ENCODE measurements at regions not wholly inside any gene's neighbourhood (a gene's known extent, or its start where the extent isn't known, plus 50 kb on each side); places are given as distances from the start of the nearest gene placed in this dataset.
"Not testable (repeated sequence)": the region's sequence is repeated elsewhere in the genome, so short reads cannot be mapped to it uniquely, and the experiment has no call there.

DNA sequence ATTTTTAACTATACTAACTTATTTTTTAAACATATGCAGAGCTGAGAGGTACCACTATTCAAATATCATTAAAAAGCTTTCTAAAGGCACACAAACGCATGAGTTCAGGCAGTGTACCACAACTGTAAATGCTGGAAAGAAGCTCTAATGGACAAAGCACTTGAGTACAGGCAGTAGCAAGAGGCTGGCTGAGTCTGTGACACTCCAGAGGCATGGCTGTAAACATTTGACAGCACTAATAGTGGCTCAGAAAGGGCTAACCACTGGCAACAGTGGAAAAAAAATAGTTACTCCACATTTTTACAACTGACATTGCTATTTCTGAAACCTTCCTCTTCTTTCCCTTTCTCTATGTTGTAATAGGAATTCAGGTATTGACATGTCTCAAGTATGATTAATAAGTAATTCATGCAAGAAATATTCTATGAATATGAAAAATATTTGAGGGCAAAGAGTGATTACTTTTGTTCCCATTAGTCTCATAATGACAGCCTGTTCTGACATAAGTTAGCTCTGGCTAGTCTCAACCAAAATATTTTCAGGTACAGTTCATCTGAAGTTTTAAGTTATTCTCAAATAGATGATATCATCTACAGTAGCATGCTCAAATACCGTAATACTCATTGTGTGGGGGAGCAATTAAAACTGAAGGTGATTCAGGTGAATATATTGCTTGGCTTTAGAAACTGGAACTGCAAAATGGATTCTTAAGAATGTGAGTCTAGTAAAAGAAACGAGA, 324.0 kb upstream of the POT1 start:
- DNase-seq (ENCODE audit: low read depth) = no peak

DNA sequence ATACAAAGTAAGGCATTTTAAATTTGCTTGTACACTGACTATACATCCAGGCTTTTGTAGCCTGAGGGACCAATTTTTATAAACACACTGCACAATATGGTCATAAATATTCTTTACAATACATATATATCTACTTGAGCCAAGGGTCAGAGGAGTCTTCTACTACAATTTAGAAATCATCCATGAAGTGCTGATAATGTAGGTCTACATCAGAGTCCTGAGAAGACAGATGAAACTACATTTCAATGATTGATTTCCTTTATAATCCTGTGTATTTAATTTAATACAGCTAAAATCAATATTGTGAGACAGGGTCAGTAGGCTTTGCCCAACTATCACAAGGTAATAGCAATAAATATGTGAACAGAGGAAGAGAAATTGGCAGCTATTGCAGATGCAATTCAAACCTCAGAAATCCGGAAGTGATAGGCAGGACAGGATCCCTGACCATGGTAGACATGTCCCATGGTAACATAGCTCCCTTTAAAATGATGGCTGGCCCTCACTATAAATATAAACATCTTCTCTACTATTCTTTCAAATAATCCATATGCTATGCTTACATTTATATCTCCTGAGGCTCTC, 318.0 kb upstream of the POT1 start:
- no peak for DNase-seq (ENCODE audit: low read depth)

DNA sequence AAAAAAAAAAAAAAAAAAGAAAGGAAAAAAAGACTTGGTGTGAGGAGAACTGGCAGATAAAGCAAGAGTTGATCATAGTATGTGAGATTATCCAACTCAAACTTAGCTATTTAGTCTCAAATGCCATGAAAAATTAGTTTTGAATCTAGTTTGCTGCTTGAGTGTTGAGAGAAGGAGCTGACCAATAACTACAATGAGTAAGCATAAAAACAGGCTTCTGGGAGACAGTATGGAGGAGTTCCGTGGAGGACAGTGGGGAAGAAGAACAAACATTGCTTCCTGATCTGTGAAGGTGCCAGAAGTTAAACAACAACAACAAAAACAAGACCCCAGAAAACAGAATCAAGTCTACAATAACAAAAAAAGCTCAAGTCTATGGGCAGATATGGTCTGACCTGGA, 317.1 kb upstream of the POT1 start:
- DNase-seq (ENCODE audit: low read depth) = no peak

DNA sequence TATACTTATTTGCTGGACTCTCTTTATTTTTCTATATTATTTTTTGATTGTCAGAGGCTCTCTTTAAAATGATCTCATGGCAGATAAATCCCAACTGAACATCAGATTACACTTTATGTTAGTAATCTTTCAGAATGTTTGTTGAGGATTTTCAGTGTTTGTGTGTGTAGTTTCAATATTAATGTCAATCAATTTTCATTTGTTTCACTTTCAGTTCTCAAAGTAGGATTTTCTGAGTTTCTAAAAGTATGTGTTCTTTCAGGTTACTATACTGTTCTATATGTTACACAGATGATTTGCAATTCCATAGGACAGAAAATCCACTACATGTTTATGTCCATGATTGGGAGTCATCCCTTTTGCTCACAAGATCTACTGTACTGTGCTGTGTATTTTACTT, 311.9 kb upstream of the POT1 start:
- DNase-seq (ENCODE audit: low read depth) = no peak

DNA sequence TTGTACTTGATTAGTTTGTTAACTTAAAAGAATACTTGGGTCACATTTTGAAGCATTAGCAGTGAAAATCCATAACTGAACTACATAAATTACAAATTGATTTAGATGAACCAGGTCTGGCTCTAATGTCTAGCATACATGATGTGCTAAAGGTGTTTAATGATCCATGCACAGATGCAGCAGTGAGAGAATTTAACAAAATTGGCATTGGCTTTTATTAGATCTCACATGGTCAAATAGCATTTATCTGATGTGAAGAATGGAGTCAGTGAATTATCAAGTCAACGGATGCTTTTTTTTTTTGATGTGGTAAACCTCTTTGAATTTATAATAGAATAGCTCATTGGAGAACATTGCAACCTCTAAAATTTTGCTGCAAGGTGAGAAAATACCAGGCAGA, 293.0 kb upstream of the POT1 start:
- no peak for DNase-seq (ENCODE audit: low read depth)

DNA sequence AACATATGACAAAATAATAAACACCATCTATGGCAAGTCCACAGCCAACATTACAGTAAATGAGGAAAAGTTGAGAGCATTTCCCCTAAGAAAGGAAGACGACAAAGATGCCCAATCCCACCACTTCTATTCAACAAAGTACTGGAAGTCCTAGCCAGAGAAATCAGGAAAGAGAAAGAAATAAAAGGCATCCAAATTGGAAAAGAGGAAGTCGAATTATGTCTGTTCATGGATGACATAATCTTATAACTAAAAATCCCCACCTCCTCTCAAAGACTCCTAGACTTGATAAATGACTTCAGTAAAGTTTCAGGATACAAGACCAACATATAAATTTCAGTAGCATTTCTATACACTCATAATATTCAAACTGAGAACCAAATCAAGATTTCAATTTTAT, 288.5 kb upstream of the POT1 start:
- no peak for DNase-seq (ENCODE audit: low read depth)

DNA sequence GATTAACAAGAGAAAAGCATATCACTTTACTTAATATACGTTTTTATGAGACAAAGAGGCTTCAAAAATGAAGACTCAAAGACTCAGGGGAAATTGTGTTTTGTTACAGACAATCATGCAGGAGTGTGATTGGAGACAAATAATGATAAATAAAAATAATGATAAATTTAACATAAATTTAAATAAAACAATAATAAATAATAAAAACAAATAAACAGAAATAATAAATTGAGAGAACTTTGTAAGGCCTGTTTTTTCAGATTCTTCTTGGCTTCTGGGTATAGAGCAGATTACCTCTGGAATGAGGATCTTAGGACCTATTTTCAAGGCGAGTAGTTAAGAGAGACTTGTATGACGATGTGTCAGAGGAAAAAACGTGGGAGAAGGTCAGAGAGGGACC, 271.4 kb upstream of the POT1 start:
- no peak for DNase-seq (ENCODE audit: low read depth)

DNA sequence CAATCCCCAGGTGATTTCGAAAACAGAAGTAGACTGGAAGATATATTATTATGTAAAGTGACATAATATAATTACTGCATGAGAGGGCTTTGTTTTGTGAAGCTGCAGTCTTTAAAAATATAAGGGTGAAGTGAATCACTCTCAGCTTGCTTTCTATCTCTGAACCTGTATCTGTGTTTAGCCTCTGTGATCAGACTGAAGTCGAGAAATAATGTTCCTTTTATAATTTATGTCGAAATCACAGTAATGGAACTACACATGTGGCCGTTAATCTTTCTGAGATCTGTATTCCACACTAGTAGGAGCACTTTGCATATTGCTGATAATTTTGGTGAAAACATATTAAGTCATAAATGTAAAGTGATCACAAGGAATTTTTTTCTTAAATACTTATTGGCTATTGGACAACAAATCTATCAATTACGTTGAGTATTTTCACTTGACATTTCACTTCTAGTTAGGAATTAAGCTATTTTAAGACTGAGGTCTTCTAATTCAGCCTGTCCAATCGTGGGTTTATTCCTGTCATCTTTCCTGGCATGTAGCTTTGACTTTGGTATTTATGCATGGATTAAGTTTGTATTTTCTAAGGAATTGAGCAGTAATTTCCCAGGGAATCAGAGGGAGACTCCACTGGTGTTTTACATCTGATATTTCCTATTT, 268.2 kb upstream of the POT1 start:
- no peak for DNase-seq (ENCODE audit: low read depth)

DNA sequence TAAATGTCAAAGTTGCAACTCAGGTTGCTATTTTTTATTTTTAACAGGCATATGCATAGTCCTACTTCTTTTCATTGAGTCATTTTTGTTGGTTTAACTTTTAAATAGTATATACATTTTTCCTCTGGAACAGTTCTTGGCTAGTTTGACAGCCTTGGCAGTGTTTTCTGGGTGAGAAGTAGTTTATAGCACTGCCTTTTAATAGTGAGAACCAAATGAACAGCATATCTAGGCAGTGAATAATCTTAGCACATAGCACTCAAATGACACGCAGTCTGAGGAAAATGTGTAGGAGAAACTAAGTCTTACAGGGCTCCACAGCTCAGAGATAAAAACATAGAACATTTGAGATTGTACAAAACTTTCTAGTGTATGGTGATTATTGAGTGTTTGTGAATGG, 265.5 kb upstream of the POT1 start:
- DNase-seq (ENCODE audit: low read depth) = no peak

DNA sequence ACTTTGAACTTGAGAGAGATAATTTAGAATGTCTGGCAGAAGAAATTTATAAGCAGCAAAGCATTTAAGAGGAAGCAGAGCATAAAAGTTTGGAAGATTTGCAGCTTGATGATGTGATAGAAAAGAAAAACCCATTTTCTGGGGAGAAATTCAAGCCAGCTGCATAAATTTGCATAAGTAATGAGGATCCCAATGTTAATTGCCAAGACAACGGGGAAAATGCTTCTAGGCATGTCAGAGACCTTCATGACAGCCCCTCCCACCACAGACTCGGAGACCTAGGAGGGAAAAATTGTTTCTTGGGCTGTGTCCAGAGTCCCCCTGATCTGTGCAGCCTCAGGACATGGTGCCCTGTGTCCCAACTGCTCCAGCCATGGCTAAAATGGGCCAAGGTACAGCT, 263.6 kb upstream of the POT1 start:
- no peak for DNase-seq (ENCODE audit: low read depth)

DNA sequence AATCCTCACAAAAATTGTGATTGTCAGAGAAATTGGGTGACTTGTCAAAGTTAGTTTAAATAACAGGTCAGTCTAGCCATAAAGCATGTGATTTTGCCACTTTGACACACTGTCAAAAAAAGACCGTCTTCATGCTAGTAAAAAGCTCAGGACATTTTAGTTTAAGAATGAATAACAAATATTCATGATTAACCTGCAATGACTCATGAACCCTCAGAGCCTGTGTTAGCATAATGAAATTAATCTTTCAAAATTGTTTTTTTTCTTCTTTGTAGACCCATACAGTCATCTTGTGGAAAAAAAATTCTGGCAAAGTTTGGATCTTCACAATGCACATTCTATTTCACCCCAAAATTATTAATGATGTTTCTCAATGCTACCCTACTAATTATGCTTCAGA, 255.2 kb upstream of the POT1 start:
- DNase-seq (ENCODE audit: low read depth) = no peak

DNA sequence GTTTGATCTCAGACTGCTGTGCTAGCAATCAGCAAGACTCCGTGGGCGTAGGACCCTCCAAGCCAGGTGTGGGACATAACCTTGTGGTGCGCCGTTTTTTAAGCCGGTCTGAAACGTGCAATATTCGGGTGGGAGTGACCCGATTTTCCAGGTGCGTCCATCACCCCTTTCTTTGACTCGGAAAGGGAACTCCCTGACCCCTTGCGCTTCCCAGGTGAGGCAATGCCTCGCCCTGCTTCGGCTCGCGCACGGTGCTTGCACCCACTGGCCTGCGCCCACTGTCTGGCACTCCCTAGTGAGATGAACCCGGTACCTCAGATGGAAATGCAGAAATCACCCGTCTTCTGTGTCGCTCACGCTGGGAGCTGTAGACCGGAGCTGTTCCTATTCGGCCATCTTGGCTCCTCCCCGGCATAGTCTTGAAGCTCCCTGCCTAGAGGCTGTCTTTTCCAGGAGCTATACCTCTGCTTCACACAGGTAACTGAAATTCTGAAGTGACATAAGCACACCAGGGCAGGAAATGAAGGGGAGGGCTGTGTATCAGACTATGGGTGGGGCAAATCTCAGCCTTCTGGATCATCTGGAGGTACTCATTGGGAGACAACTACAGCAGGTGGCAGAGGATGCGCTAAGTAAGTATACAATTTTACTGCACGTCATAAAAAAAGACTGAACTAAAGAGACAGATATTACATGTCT, 252.1 kb upstream of the POT1 start:
- not testable (repeated sequence) for DNase-seq (ENCODE audit: low read depth)

DNA sequence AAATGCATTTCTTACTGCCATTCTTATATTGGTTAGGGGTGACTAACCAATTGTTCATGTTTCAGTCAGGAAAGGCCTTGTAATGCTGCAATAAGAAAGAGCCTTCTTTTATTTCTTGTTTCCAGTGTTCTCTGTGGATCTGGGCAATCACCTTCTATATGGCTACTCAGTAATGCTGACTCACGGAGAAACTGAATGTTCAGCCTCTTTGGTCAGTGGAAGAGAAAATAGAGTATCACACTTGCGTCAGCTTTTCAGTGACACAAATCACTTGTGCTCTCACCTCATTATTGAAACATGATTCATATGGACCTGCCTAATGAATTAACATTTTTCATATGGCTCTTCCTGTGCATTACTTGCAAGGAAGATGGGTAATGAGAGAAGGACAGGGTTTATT, 243.9 kb upstream of the POT1 start:
- DNase-seq (ENCODE audit: low read depth) = no peak

DNA sequence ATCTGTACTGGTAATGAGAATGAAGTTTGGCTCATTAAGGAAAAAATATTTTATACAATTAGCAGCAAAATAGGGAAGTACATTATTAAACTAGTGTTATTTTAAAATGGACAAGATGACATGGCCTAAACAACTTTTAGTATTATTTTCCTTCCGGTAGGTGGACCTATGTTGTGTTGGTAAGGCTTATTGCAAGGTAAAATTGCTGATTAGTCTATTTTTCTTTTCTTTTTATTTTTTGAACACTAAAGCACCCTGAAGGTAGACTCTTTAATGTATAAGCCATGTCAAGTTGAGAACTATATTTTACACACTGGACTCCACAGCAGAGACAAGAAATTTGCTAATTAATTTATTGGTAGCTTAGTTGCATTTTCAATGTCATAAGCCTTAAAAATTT, 239.5 kb upstream of the POT1 start:
- no peak for DNase-seq (ENCODE audit: low read depth)

DNA sequence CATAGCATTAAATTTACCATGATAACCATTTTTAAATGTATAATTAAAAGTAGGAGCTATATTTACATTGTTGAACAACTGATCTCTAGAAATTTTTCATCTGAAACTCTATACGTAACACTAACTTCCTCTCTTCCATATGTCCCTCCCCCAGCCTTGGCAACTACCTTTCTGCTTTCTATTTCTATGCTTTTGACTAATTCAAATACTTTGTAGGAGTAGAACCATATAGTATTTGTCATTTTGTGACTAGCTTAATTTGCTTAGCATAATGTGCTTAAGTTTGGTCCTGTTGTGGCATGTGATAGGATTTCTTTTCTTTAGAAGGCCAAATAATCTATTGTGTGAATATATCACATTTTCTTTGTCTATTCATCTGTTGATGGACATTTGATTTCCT, 225.3 kb upstream of the POT1 start:
- DNase-seq (ENCODE audit: low read depth) = no peak

DNA sequence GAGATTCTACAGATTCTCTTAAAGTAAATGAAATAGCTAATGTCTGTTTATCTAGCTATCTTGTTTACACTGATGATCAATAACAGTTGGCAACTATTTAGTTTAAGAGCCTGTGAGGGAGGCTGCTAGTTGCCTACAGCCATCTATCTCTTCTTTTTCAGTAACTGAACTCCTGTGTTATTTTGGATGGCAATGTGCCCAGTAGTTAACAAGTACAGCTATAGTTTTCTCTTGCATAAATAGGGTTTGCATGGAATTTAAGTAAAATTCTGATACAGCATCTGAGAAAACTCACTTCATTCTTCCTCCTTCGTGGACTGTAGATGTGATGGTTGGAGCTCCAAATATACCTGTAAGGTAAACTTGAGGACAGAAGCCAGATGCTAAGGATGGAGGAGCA, 219.5 kb upstream of the POT1 start:
- no peak for DNase-seq (ENCODE audit: low read depth)

DNA sequence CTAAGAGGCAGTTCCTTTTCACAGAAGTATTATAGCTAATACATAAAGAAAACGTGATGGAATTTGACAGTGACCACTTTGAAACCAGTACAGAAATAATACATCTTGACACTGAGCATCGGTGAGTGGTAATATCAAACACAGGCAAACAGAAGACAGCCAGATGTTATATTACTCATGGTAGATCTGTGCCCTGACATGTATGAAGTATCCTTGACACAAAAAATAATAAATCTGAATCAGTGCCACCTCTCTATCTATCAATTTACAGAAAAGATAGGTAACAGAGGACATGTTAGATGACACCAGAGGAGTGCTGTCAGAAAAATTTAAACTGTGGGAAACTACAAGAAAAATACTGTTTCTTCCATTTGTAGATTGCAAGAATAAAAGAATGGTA, 217.4 kb upstream of the POT1 start:
- DNase-seq (ENCODE audit: low read depth) = no peak

DNA sequence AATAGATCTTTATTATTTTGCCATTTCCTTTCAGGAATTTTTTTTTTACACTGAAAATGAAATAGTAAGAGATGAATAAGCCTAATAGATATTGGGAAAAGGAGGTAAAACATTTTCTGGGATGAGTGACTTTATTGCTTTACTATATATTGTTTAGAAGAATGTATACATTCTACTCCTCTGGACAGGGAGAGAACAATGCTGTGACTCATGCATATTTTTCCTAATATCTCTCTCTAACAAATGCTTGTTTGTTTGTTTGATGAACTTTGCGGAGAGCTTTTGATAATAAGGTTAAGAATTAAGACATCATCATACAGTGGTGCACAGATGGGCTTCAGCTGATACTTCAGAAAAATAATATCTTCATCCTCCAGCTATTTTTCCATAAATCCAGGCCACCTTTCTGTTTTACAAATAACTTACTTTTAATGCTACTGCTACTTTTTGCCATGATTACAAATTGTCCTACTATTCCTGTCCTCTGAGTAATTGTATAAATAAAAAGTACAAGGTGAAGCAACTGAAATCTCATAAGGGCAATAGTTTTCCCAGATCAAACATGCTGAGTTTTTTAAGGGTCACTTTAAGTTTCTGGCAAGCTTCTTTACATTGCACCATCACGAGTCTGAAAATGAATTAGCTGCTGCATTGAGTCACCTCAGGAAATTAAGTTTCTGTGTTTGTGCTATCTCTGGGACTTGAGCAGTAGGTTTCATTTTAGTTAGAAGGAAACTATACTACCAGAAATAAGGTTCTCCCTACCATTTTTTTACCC, 207.3 kb upstream of the POT1 start:
- DNase-seq (ENCODE audit: low read depth) = no peak

DNA sequence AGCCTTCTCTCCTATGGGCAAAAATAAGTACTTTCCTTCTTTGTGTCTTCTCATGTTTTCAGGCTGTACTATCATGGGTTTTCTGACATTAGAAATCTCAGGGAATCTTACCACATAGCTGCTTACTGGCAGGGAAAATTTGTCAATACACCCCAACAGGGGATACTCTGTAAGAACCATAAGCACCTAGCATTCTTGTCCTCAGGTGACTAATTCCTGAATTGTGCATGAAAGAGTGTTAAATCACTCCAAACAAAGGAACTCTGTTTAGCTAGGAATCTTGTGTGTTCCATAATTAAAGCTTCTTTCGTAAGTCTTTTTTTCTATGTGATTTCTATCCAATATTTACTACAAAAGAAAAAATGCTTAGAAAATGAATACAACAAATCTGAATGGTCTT, 206.7 kb upstream of the POT1 start:
- no peak for DNase-seq (ENCODE audit: low read depth)

DNA sequence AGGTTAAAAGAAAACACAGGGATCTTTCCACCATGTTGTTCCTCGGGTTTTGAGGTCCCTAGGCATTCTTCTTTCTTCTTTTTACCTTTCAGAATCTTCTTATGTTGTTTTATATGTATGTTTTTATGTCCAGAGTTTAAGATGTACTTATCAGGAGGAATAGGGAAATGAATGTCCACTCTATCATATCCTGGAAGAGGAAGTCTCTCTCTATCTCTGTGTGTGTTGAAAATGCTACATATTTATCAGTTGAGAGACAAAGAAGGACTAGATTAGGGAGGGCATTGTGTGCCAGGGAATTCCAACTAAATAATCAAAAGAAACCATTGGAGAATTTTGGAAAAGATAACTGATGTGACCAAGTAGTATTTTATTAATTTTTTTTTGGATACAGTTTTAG, 200.5 kb upstream of the POT1 start:
- no peak for DNase-seq (ENCODE audit: low read depth)

DNA sequence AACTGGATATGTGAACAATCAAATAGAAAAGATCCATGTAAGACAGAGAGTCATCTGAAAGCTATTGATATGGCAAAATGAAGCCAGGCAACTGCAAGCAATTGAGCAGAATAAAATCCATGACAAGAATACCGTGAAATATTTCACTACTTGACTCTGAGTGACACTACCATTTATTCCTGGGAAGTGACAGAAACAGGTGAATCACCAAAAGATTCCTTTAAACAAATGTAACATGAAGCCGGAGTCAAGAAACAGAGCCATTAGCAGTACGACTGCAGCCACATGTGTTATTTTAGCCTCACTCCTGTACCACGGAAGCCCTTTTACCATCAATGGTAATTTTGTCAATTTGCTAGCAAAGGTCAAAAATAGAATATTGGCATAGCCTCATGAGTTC, 197.7 kb upstream of the POT1 start:
- no peak for DNase-seq (ENCODE audit: low read depth)

DNA sequence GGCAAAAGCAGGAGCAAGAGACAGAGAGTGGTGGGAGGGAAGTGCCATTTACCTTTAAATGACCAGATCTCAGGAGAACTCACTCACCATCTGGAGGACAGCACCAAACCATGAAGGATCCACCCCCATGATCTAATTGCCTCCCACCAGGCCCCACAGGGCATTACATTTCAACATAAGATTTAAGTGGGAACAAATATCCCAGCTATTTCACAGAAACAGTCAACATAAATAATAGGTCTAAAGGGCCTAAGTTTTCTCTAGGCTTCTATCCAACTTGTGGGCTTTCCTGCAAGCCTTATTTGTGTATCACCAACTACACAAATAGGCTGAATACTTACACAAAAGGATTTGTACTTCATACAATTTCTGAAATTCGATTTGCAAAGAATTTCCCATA, 196.8 kb upstream of the POT1 start:
- no peak for DNase-seq (ENCODE audit: low read depth)

All from GM04504 (cell line).